ENCODE measurements at regions not wholly inside any gene's neighbourhood (a gene's known extent, or its start where the extent isn't known, plus 50 kb on each side); places are given as distances from the start of the nearest gene placed in this dataset.
"Not testable (repeated sequence)": the region's sequence is repeated elsewhere in the genome, so short reads cannot be mapped to it uniquely, and the experiment has no call there.

DNA sequence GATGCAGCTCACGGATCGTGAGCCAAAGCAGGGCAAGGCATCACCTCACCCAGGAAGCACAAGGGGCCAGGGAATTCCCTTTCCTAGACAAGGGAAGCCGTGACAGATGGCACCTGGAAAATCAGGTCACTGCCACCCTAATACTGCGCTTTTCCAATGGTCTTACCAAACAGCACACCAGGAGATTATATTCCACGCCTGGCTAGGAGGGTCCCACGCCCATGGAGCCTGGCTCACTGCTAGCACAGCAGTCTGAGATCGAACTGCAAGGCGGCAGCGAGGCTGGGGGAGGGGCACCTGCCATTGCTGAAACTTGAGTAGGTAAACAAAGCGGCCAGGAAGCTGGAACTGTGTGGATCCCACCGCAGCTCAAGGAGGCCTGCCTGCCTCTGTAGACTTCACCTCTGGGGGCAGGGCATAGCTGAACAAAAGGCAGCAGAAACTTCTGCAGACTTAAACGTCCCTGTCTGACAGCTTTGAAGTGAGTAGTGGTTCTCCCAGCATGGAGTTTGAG lies 205.2 kb upstream of the GRIK2 start:
- not testable (repeated sequence) for FAIRE-seq; DNase-seq (ENCODE audit: extremely low spot score, insufficient read length, low read depth)

DNA sequence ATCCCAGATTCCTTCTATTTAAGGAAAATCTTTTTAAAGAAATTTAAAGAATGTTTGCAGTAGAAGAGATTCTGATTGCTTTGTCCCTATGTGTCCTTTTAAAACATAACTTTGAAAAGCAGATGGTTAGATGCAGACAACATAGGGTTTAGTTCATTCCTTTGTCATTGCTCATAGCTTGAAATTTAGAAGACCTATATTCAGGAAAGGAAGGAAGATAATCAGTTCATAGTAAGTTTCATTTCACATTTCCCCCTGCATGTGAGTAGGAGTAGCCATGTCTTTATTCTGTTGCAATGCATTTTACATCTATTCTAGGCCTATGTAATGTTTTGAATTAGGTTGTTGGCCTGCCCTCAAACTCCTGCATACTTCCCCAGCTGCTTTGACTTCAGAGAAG lies 197.9 kb upstream of the GRIK2 start:
- FAIRE-seq: no peak
- no peak for DNase-seq (ENCODE audit: extremely low spot score, insufficient read length, low read depth)

DNA sequence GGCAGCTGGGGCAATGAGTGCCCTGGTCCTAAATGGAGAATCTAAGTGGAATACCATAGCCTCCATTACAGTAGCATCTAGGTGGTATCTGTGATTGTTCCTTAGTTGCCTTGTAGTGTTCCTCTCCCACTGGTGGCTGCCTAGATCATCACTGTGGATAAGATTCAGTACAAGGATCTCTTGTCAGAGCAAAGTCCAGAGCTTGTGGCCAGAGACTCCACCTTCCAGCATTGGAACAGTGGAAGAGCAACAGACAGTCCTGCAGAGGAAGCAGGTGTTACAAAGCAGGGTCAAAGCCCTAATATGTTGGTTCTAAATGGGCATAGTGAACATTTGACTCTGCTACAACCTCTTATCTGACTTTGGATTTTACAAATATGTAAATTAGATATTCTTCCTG lies 194.1 kb upstream of the GRIK2 start:
- no peak for FAIRE-seq
- no peak for DNase-seq (ENCODE audit: extremely low spot score, insufficient read length, low read depth)

DNA sequence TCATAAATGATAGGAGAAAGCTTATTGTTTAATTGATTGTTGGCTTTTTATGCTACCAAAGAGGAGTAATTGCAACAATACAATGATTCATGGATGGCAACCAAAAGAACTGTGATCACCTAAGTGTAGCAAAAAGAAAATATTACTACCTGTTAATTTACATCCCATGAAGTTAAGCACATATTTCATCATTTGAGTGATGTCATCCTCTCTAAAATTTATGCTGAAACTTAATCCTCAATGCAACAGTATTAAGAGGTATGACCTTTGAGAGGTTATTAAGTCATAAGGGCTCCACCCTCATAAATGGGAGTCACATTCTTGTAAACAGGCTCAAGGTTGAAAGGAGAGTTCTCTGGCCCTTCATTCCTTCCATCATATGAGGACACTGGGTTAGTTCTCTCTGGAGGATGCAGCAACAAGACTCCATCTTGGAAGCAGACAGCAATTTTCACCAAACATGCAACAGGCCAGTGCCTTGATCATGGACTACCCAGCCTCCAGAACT lies 190.6 kb upstream of the GRIK2 start:
- DNase-seq (ENCODE audit: extremely low spot score, insufficient read length, low read depth) (no peak), FAIRE-seq (no peak)

DNA sequence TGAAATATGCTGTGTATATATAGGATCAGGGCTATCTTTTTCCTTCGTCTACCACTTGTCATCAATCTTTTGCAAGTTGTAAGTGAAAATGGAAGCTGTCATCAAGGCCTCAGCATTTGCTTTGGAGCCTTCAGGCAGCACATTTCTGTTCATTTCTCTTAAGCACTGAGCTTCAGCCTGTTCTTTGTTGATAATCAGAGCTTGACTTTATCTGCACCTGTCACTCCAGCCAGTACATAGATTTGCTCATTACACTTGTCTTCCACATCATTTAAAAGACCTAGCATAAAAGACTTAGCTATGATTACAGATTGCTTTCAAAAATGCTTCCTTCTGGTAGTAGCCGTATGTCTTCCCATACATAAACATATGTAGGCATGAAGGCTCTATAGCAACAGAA lies 189.8 kb upstream of the GRIK2 start:
- FAIRE-seq: no peak
- DNase-seq (ENCODE audit: extremely low spot score, insufficient read length, low read depth): no peak

DNA sequence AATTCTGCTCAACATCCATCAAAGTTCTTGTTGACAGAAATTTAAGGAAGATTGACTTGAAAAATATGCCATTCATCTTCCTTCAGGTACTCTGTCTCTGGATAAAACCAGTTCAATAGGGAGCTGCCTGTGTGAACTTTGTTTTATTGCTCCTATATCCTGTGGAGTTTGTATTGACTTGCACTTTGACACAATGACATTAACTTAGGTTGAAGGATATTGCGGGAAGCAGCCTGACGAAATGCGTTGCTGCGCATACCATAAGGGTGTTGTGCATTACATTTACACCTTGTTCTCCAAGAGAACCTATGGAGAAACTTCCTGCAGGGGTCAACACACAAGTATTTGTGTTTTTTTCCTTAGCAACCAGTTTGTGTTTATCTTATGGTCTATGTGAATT lies 185.4 kb upstream of the GRIK2 start:
- FAIRE-seq (no peak), DNase-seq (ENCODE audit: extremely low spot score, insufficient read length, low read depth) (no peak)

DNA sequence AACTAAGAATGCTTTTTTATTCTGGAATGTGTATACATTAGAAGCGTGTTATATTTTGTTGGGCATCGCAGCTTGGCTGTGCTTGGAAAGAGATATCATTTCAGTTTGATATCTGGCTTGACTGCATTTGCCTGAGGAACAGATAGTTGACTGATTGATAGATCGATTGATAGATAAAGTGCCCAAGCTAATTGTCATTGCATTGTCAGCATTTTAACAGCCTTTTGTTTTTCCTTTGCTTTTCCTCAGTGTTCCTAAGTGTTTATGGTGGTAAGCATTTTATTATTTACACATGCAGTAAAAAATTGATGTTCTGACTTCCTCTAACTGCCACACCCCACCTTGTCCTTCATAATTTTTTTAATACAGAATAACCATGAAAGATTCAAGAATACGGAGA lies 180.9 kb upstream of the GRIK2 start:
- no peak for FAIRE-seq
- DNase-seq (ENCODE audit: extremely low spot score, insufficient read length, low read depth): no peak

DNA sequence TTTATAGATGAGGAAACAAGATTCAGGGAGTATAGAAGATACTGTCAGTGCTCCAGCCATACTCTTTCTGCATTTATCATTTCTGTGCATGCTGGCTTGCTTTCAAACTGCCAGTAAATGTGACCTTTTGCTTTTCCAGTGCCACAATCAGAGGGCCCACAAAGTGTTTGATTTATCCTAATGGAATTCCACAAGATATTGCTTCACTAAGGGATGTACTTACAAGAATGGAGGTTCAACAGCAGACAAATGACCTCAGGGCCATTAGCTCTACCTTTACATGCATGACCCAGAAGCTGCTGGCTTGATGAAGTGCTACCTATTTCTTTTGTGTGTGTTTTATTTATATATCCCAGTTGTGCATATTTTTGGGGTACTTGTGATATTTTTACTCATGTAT lies 171.5 kb upstream of the GRIK2 start:
- DNase-seq (ENCODE audit: extremely low spot score, insufficient read length, low read depth) (no peak), FAIRE-seq (no peak)

DNA sequence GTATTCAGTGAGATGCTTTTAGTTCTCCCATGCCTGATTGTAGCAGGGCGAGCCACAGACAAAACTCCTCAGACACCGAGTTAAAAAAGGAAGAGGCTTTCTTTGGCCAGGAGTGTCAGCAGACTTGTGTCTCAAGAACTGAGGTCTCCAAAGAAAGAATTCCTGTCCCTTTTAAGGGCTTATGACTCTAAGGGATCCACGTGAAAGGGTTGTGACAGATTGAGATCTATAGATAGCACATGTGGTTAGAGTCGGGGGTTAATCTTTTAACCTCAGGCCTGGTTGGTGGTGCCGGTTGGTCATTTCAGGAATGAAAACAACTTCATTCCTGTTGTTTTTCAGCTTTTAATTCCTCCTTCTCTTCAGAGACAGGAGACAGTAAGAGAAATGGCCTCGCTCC lies 168.8 kb upstream of the GRIK2 start:
- FAIRE-seq (no peak), DNase-seq (ENCODE audit: extremely low spot score, insufficient read length, low read depth) (no peak)

DNA sequence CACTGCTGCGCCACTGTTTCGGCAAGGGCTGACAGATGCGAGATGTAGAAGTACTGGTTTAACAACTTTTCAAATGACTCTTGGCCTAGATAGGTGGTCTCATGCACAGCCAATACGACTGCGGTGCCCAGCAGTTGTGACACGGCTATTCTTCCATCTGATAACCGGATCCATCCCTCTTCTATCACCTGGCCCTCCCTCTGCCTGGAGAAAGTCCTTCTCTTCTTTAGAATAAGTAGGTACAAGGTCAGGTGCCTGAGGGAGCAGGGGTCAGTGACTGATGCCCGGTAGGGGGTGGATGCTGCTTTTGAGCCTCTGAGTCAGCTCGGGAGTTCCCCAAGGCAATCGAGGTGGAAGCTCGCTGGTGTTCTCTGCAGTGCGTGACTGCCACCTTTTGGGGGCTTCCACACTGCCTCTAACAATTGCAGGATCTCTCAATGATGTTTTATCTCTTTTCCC lies 166.8 kb upstream of the GRIK2 start:
- FAIRE-seq: no peak
- DNase-seq (ENCODE audit: extremely low spot score, insufficient read length, low read depth): no peak

DNA sequence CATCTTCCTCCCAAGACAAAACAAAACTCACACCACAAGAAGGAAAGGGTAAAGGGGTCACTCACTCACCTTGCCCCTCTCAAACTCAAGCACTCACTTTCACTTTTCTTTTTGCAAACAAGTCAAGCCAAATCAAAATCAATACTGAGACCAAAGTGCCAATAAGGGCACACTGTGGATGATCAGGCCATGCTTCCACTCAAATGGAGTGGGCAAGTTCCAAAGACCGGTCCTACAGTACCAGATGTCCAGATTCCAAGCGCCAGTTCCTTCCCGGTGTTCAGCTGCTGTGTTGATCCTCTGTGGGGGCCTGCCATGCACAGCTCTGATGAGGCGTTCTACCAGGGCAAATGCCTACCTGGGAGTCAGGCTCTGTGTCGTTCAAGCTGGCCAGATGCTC lies 162.6 kb upstream of the GRIK2 start:
- DNase-seq (ENCODE audit: extremely low spot score, insufficient read length, low read depth) (no peak), FAIRE-seq (no peak)

DNA sequence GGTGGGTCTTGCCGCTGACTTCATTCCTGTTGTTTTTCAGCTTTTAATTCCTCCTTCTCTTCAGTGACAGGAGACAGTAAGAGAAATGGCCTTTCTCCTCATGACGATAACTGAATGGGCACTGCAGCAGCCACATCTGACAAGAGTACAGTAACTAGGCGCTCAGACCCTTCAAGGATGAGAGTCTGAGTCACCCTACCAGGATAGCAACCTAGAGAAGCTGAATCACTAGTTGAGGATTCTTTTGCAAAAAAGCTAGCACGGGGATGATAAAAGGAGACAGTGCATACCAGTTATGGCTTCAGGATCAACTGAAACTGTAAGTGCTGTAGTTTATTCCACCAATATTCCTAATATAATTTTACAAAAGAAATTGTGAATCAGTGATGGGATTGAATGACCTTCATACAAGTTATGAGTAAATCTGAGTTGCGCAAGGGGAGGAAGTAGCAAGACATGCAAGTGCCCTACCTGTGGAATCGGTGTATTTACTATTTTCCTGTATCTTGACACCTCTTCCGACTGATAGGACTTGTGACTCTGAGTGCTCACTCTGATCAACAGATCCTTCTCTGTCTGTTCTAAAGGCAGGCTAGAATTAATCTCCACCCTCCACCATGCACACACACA lies 161.8 kb upstream of the GRIK2 start:
- DNase-seq (ENCODE audit: extremely low spot score, insufficient read length, low read depth) (no peak), FAIRE-seq (no peak)

DNA sequence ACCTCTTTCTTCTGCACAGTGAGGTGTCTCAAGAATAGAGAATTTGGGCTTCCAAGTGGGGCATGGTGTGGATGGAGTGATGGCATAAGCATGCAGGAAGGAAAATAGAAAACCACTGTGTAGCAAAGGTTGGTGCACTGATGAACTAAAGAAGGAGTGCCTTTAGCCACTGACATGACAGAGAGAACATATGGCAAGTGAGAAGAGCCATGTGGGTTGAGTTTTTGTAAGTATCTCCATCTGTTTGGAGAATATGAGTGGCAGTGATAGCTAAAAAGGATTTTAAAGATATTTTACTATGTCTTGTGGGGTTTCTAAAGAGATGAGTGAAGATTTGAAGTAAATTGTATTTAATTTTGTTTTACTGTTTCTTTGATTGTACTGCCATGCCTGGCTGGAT lies 160.5 kb upstream of the GRIK2 start:
- DNase-seq (ENCODE audit: extremely low spot score, insufficient read length, low read depth): no peak
- no peak for FAIRE-seq

DNA sequence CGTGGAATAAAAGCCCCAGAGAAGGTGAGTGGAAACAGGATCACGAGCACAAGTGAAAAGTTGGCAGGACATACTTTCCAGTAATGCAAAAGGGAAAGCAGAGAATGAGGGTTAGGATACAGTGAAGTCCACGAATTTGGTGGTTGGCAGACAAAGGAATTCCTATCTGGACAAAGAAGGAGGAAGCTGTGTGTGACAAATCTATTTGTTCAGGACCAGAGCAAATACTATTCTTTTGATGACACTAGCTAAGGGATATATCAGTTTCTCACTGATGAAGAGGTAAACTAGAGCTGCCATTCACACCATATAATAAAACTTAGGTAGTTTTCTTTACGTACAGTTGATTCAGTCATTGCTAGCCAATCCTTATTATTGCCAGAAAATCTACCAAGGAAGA lies 156.8 kb upstream of the GRIK2 start:
- FAIRE-seq (no peak), DNase-seq (ENCODE audit: extremely low spot score, insufficient read length, low read depth) (no peak)

DNA sequence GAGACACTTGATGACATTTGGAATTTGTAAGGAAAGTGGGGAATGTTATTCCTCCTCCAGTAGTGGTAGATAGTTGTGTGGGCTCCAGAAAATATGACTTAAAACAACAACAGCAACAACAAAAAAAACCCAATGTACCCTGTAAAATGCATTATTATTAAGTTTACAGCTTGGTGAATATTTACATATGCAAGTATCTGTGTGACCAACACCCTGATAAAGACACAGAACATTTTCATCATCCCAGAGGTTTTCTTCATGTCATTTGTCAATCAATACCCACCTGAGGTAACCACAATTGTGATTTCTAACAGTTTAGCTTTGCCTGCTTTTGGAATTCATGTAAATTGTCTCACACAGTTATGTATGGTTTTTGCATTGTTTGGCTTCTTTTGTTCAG lies 152.1 kb upstream of the GRIK2 start:
- no peak for DNase-seq (ENCODE audit: extremely low spot score, insufficient read length, low read depth)
- FAIRE-seq: no peak

DNA sequence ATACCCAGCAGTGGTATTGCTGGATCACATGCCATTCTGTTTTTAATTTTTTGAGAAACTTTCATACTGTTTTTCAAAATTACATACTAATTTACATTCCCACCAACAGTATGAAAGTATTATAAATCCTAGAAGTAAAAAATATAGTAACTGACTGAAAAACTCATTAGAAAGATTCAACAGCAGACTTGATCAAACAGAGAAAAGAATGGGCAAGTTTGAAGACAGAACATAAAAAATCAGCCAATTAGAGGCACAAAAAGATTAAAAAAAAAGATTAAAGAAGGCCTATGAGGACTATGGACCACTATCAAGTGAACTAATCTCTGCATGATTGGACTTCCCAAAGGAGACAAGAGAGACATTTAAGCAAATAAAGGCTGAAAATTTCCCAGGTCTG lies 144.0 kb upstream of the GRIK2 start:
- FAIRE-seq (no peak), DNase-seq (ENCODE audit: extremely low spot score, insufficient read length, low read depth) (no peak)

DNA sequence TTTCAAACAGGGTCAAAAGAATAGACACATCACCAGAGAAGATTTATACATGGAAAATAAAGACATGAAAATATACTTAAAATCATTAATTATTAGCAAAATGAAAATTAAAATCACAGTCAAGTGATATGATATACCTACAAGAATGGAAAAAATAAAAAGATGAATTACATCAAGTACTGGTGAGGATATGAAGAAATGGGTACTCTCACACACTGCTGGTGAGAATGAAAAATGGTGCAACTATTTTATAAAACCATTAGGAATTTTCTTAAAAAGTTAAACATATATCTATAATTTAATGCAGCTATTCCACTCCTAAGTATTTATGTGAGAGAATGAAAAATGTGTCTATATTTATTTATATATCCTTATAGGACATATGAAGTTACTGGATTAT lies 136.3 kb upstream of the GRIK2 start:
- FAIRE-seq: no peak
- DNase-seq (ENCODE audit: extremely low spot score, insufficient read length, low read depth): no peak

DNA sequence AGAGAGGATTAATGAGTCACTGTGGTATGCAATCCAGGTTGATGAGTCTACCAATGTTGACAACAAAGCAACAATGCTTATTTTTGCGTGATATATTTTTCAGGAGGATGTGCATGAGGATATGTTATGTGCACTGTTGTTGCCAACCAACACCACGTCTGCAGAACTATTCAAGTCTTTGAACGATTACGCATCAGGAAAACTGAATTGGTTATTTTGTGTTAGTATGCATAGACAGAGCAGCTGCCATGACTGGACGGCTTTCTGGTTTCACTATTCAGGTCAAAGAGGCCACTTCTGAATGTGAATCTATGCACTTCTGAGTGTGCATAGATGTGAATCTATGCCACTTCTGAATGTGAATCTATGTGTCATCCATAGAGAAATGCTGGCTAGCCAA lies 134.0 kb upstream of the GRIK2 start:
- DNase-seq (ENCODE audit: extremely low spot score, insufficient read length, low read depth) (no peak), FAIRE-seq (no peak)

DNA sequence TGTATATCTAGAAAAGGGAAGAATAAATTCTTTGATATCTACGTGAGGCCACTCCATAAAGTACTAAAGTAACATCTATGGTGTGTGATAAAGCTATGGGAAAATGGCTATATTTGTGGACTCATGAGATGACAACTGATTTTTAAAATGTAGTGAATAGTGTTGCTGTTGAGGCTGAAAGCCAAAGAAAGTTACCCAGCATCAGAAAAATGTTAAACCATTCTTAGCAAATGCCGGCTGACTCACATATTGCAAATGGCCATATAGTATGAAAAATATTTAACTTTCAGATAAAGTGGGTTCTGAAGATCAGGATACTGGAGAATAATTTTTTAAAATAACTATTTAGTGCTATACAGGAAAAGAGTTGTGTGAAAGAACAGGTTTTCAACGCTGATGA lies 129.9 kb upstream of the GRIK2 start:
- no peak for FAIRE-seq
- no peak for DNase-seq (ENCODE audit: extremely low spot score, insufficient read length, low read depth)

DNA sequence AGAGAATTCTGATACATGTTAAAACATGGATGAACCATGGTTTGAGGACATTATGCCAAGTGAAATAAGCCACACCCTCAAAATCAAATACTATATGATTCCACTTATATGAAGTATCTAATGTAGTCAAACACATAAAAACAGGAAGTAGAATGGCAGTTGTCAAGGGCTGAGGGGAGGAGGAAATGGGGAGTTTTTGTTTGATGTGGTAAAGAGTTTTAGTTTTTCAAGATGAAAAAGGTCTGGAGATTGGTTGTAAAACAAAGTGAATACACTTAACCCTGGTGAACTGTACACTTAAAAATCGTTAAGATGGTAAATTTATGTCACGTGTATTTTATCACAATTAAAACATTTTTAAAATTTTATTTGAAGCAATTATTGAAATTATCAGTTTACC lies 127.4 kb upstream of the GRIK2 start:
- no peak for FAIRE-seq
- DNase-seq (ENCODE audit: extremely low spot score, insufficient read length, low read depth): no peak

DNA sequence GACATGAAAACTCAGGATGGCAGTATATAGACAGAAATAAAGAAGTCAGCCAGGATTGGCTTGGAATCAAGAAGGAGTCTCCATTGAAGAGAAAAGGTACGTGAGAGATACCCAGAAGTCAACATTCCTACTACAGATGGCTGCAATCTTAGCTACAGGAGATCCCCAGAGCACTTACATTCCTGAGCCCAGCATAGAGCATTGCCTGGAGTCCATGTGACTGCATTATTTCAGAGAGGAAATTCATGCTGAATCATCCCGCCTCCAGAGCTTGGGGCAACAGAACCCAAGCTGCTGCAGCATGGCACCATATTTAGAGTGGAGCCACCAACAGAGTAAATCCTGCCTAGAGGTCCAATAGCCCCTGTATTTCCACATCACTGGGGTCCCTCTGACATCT lies 125.0 kb upstream of the GRIK2 start:
- DNase-seq (ENCODE audit: extremely low spot score, insufficient read length, low read depth) (no peak), FAIRE-seq (no peak)

DNA sequence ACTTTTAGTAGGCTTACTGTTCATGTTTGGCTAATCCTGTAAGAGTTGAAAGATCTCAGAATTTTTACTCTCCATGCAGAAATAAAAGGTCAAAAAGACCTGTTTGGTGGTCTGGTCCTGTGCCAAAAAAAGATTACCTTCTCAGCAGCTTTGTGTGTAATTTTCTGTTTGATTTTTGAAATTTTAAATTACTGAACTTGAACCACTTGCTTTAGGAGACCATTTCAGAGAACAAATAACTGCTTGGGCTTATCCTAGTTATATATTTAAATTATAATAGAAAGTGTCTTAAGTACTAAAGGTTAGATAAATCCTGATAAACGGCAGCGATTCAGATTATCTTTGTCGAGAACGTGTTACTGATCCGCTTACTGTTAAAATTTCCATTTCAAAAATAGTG lies 118.3 kb upstream of the GRIK2 start:
- FAIRE-seq: no peak
- DNase-seq (ENCODE audit: extremely low spot score, insufficient read length, low read depth): no peak
